ENCODE measurements at regions not wholly inside any gene's neighbourhood (a gene's known extent, or its start where the extent isn't known, plus 50 kb on each side); places are given as distances from the start of the nearest gene placed in this dataset.

GRCh38 chr10:107487284-107487683 is 322.8 kb upstream of the SORCS1 start:
- CTCF ChIA-PET (ENCODE audit: partially characterized antibody): no interaction called here

More at GRCh38 chr10:107487284-107487683, 322.8 kb upstream of the SORCS1 start:
- Histone ChIP-seq H2BK20ac (ENCODE audit: low read length) (no peak overlapping the region), H2BK15ac (ENCODE audit: low read length) (no peak overlapping the region), H3K4me3 (ENCODE audit: extremely low read depth in 1 of 4, insufficient read depth in 2 of 4, low read depth in 3 of 4, low read length in 4 of 4) (no peak overlapping the region), H3K79me1 (ENCODE audit: low read depth, low read length) (no peaks in the 10 kb centered on the region), H3K18ac (ENCODE audit: extremely low read depth, low read length) (no peak overlapping the region), H3K4me2 (ENCODE audit: insufficient read depth in 1 of 2, low read depth in 2 of 2, low read length in 2 of 2) (no peak overlapping the region), H3K4me1 (replicated peaks in 1 of 4; ENCODE audit: control insufficient read depth in 3 of 4, insufficient read depth in 4 of 4, low read length in 3 of 4) (no peaks in the 10 kb centered on the region), H3K27ac (ENCODE audit: low read depth, low read length) (no peak overlapping the region), H2BK12ac (ENCODE audit: low read depth, low read length) (no peak overlapping the region), H3K23ac (ENCODE audit: insufficient read length) (no peak overlapping the region), H2AK5ac (ENCODE audit: low read depth, low read length) (no peak overlapping the region), H3K9ac (replicated peaks in 1 of 4; ENCODE audit: extremely low read depth in 1 of 4, low read depth in 3 of 4, low read length in 3 of 4) (no peak overlapping the region), H3K79me2 (ENCODE audit: control insufficient read depth in 1 of 2, insufficient read depth in 2 of 2, low read length in 2 of 2) (no peaks in the 10 kb centered on the region), H4K20me1 (replicated peaks in 1 of 2; ENCODE audit: control insufficient read depth in 1 of 2, insufficient read depth in 2 of 2, low read length in 2 of 2) (no peaks in the 10 kb centered on the region), H3K4ac (replicated peaks; ENCODE audit: insufficient read length, low read depth, low read length) (no peak overlapping the region), H4K5ac (ENCODE audit: insufficient read length, low read depth, low read length) (no peak overlapping the region), H3K23me2 (ENCODE audit: low read depth, low read length) (no peaks in the 10 kb centered on the region), H3K27me3 (replicated peaks in 1 of 4; ENCODE audit: control insufficient read depth in 3 of 4, extremely low read depth in 1 of 4, insufficient read depth in 3 of 4, low read length in 3 of 4) (no peaks in the 10 kb centered on the region), H3K56ac (replicated peaks; ENCODE audit: insufficient read length, low read depth, low read length) (no peak overlapping the region), H2BK120ac (replicated peaks; ENCODE audit: low read depth, low read length) (no peak overlapping the region), H4K91ac (replicated peaks; ENCODE audit: insufficient read length, low read length) (no peak overlapping the region), H3K36me3 (ENCODE audit: control insufficient read depth in 2 of 4, insufficient read depth in 4 of 4, low read length in 3 of 4) (no peaks in the 10 kb centered on the region), H4K8ac (ENCODE audit: extremely low read depth, insufficient read depth, low read length) (no peak overlapping the region), H2AFZ (ENCODE audit: low read length) (no peak overlapping the region), H2BK5ac (ENCODE audit: low read depth, low read length) (no peak overlapping the region), H3K14ac (ENCODE audit: insufficient read length) (no peak overlapping the region), H3K9me3 (ENCODE audit: insufficient read depth in 2 of 2, low read depth in 1 of 2, low read length in 1 of 2) (no peaks in the 10 kb centered on the region)
- DNase-seq (ENCODE audit: low read depth in 1 of 2, low spot score in 2 of 2): no peak
- POLR2A ChIA-PET (ENCODE audit: partially characterized antibody): no interaction called here
- no peak for FAIRE-seq
- TF ChIP-seq YY1 (IDR thresholded peaks at IDR 0.05; ENCODE audit: low read depth, low read length) (no peak), CEBPB (IDR thresholded peaks at IDR 0.05; ENCODE audit: low read depth, low read length) (peak; percentile 42; the same call in 1 of the 2 replicates), SP4 (IDR thresholded peaks at IDR 0.05; ENCODE audit: low read length) (no peak)
- WGBS, 2 experiments (ENCODE audit: extremely low coverage in 1 of 2, insufficient coverage in 1 of 2, insufficient read length in 1 of 2, insufficient replicate concordance in 2 of 2, low coverage in 1 of 2, low lambda C conversion rate in 2 of 2, missing lambda C conversion rate in 1 of 2): 93% methylated on average over 4 of the region's 4 CpGs; no CpG with 5 or more reads in 1 of the 2 experiments
